SK-N-SH (cell line): ENCODE measurements at regions not wholly inside any gene's neighbourhood (a gene's known extent, or its start where the extent isn't known, plus 50 kb on each side); places are given as distances from the start of the nearest gene placed in this dataset.
A peak's percentile ranks its signal among the peaks of the same experiment; 100 is the strongest.

Experiments
- CTCF ChIA-PET: fragments of 300-600, 350-600 bp; formaldehyde crosslinking; extraction: SDS; loops from one replicate; lab custom pipeline; 2021; lab: Yijun Ruan, JAX
- POLR2A ChIA-PET: fragments of 350-600 bp; sonication (Branson Sonifier 250); formaldehyde crosslinking; extraction: SDS; loops from one replicate; lab custom pipeline; 2020; ENCODE audit warnings: antibody characterized with exemption, inconsistent platforms; lab: Yijun Ruan, JAX
- DNase-seq: peaks from one replicate; pipeline ENCODE4 v3.0.0; 2012
- H2AFZ ChIP-seq: fragments of 200-600 bp; sonication (generic); 2 replicates; pipeline ENCODE4 v1.8.1; 2016; ENCODE audit warnings: antibody characterized with exemption, mild to moderate bottlenecking, low read depth
- H3F3A ChIP-seq: fragments of 200-600 bp; sonication (generic); replicated peaks from 2 replicates; pipeline ENCODE3; 2016; ENCODE audit warnings: antibody characterized with exemption, mild to moderate bottlenecking; ENCODE audit not compliant: insufficient read depth
- H3K27ac ChIP-seq, 2 experiments: fragments of 200-500 bp in 1 of 2; fragments of 200-600 bp in 1 of 2; sonication (Bioruptor generic) in 1 of 2; sonication (generic), shearing (Covaris generic) in 1 of 2; 2 replicates each; pipeline versions ENCODE4 v1.5.1 to v1.6.1; 2014 to 2016; ENCODE audit warnings: low read depth in 2 of 2, inconsistent platforms in 1 of 2, low read length in 1 of 2, mild to moderate bottlenecking in 1 of 2, mixed read lengths in 1 of 2
- H3K27me3 ChIP-seq: fragments of 200-600 bp; sonication (generic), shearing (Covaris generic); 2 replicates; pipeline ENCODE4 v1.6.1; 2016; ENCODE audit warnings: mixed run types; ENCODE audit not compliant: insufficient read depth
- H3K36me3 ChIP-seq, 2 experiments: fragments of 200-500 bp in 1 of 2; fragments of 200-600 bp in 1 of 2; sonication (Bioruptor generic) in 1 of 2; sonication (generic) in 1 of 2; replicated peaks in 1 of 2; 2 replicates each; pipeline versions ENCODE3 to v1.5.1; 2014 to 2016; ENCODE audit warnings: low read length in 1 of 2, mild to moderate bottlenecking in 1 of 2; ENCODE audit not compliant: insufficient read depth in 2 of 2, control insufficient read depth in 1 of 2
- H3K4me1 ChIP-seq, 2 experiments: fragments of 200-500 bp in 1 of 2; fragments of 200-600 bp in 1 of 2; sonication (Bioruptor generic) in 1 of 2; sonication (generic), shearing (Covaris generic) in 1 of 2; 2 replicates each; pipeline versions ENCODE4 v1.5.1 to v1.6.1; 2014 to 2016; ENCODE audit warnings: low read depth in 1 of 2, low read length in 1 of 2, mixed run types in 1 of 2; ENCODE audit not compliant: insufficient read depth in 2 of 2, control insufficient read depth in 1 of 2
- H3K4me2 ChIP-seq: fragments of 200-600 bp; sonication (generic), shearing (Covaris generic); 2 replicates; pipeline ENCODE4 v1.6.1; 2017; ENCODE audit warnings: mixed run types
- H3K4me3 ChIP-seq, 2 experiments: fragments of 200-500 bp in 1 of 2; fragments of 200-600 bp in 1 of 2; sonication (Bioruptor generic) in 1 of 2; sonication (generic), shearing (Covaris generic) in 1 of 2; 2 replicates each; pipeline versions ENCODE4 v1.5.1 to v1.8.1; 2014 to 2016; ENCODE audit warnings: low read depth in 2 of 2, inconsistent platforms in 1 of 2, low read length in 1 of 2, mild to moderate bottlenecking in 1 of 2, mixed read lengths in 1 of 2, moderate library complexity in 1 of 2
- H3K79me2 ChIP-seq: fragments of 200-600 bp; sonication (generic); 2 replicates; pipeline ENCODE4 v1.8.1; 2017; ENCODE audit warnings: mild to moderate bottlenecking; ENCODE audit not compliant: insufficient read depth
- H3K9ac ChIP-seq: fragments of 200-600 bp; sonication (generic); 2 replicates; pipeline ENCODE4 v1.6.1; 2017; ENCODE audit warnings: mixed run types
- H3K9me2 ChIP-seq: fragments of 200-600 bp; sonication (generic); 2 replicates; pipeline ENCODE4 v1.6.1; 2017; ENCODE audit warnings: mixed run types
- H3K9me3 ChIP-seq: fragments of 200-600 bp; sonication (generic); 2 replicates; pipeline ENCODE4 v1.6.1; 2017; ENCODE audit warnings: mixed run types, mild to moderate bottlenecking, moderate library complexity
- H4K20me1 ChIP-seq: fragments of 200-600 bp; sonication (generic); 2 replicates; pipeline ENCODE4 v1.6.1; 2017; ENCODE audit warnings: mild to moderate bottlenecking, mixed run types; ENCODE audit not compliant: insufficient read depth
- CTCF ChIP-seq: fragments of 200-600 bp; sonication (generic); IDR thresholded peaks from 2 replicates; pipeline ENCODE4 v1.6.1; 2017; ENCODE audit warnings: antibody characterized with exemption, mild to moderate bottlenecking, moderate library complexity
- JUND ChIP-seq: IDR thresholded peaks from 2 replicates; pipeline ENCODE4 v1.4.0; 2012
- MAX ChIP-seq: IDR thresholded peaks from 2 replicates; pipeline ENCODE4 v1.4.0; 2012; ENCODE audit warnings: low read depth
- MEF2A ChIP-seq: IDR thresholded peaks from 2 replicates; pipeline ENCODE4 v1.4.0; 2012; ENCODE audit warnings: low read depth, borderline replicate concordance
- NFIC ChIP-seq: IDR thresholded peaks from 2 replicates; pipeline ENCODE4 v1.4.0; 2012; ENCODE audit warnings: borderline replicate concordance
- PBX3 ChIP-seq: IDR thresholded peaks from 2 replicates; pipeline ENCODE4; 2012
- RAD21 ChIP-seq: IDR thresholded peaks from 2 replicates; pipeline ENCODE4 v1.6.1; 2012; ENCODE audit warnings: mild to moderate bottlenecking, low read length
- RXRA ChIP-seq: IDR thresholded peaks from 2 replicates; pipeline ENCODE4 v1.4.0; 2012; ENCODE audit warnings: low read depth, mild to moderate bottlenecking, borderline replicate concordance
- TAF1 ChIP-seq: IDR thresholded peaks from 2 replicates; pipeline ENCODE4 v1.6.1; 2012; ENCODE audit warnings: low read depth, mild to moderate bottlenecking, low read length, moderate library complexity, borderline replicate concordance
- TCF12 ChIP-seq: IDR thresholded peaks from 2 replicates; pipeline ENCODE4 v1.4.0; 2012
- ZBTB33 ChIP-seq: IDR thresholded peaks from 2 replicates; pipeline ENCODE4 v1.4.0; 2012; ENCODE audit warnings: low read depth, borderline replicate concordance
- WGBS: methylation state at CpG from one replicate; pipeline ENCODE4 v1.1.6; 2017; ENCODE audit warnings: low lambda C conversion rate; 5-methylcytosine and 5-hydroxymethylcytosine counted together

- DNase-seq, result no peak
- Histone ChIP-seq H3F3A (no peaks in the 10 kb centered on the region), H3K4me3 (no peak overlapping the region), H3K36me3 (no peaks in the 10 kb centered on the region), H3K4me2 (no peak overlapping the region), H3K27ac (no peak overlapping the region), H3K79me2 (no peaks in the 10 kb centered on the region), H3K27me3 (no peaks in the 10 kb centered on the region), H3K9me2 (no peaks in the 10 kb centered on the region), H3K9ac (no peak overlapping the region), H4K20me1 (no peaks in the 10 kb centered on the region), H2AFZ (no peak overlapping the region), H3K9me3 (no peaks in the 10 kb centered on the region), H3K4me1 (peaks cover 0 to 7% of the 10 kb centered on the region in 2 experiments; a peak in 1 of 4 replicates)
- CTCF ChIA-PET, result no interaction called here
- 50% methylated on average over 4 of the region's 4 CpGs for WGBS
- POLR2A ChIA-PET, result no interaction called here
- TF ChIP-seq RXRA, result no peak
- no peak for TF ChIP-seq TCF12
- TF ChIP-seq RAD21, result no peak
- no peak for TF ChIP-seq CTCF
- no peak for TF ChIP-seq ZBTB33
- TF ChIP-seq PBX3, result no peak
Measured at GRCh38 chr15:87626860-87627259, 629.7 kb downstream of the NTRK3 start.

GRCh38 chr15:87623832-87624231 lies 632.7 kb downstream of the NTRK3 start:
- Histone ChIP-seq H3F3A (no peaks in the 10 kb centered on the region), H3K4me3 (no peak overlapping the region; a peak in 1 of 4 replicates), H3K4me1 (peaks cover 0 to 7% of the 10 kb centered on the region in 2 experiments; a peak in 1 of 4 replicates), H3K9me3 (no peaks in the 10 kb centered on the region), H3K27me3 (no peaks in the 10 kb centered on the region), H3K79me2 (no peaks in the 10 kb centered on the region), H3K9me2 (no peaks in the 10 kb centered on the region), H3K9ac (no peak overlapping the region), H2AFZ (no peak overlapping the region), H3K27ac (no peak overlapping the region), H4K20me1 (no peaks in the 10 kb centered on the region), H3K4me2 (no peak overlapping the region), H3K36me3 (no peaks in the 10 kb centered on the region)
- DNase-seq, result no peak
- 53% methylated on average over 6 of the region's 6 CpGs for WGBS
- POLR2A ChIA-PET, result no interaction called here
- CTCF ChIA-PET, result no interaction called here
- TF ChIP-seq MAX (no peak), TAF1 (no peak), CTCF (peak; percentile 30; the same call in 1 of the 2 replicates), NFIC (no peak), MEF2A (no peak), JUND (no peak), ZBTB33 (no peak)
